Vagina (tissue), 2 donors: ENCODE measurements at regions not wholly inside any gene's neighbourhood (a gene's known extent, or its start where the extent isn't known, plus 50 kb on each side); places are given as distances from the start of the nearest gene placed in this dataset.

ENCODE experiments used
- CTCF ChIP-seq, 3 experiments: fragments of 450-650 bp in 2 of 3; fragments of 200-600 bp in 1 of 3; sonication (generic) in 1 of 3; IDR thresholded peaks; one replicate each; pipeline ENCODE4 v1.5.1; 2017 to 2019; ENCODE audit warnings: antibody characterized with exemption in 3 of 3, mild to moderate bottlenecking in 2 of 3, moderate library complexity in 2 of 3
- POLR2A ChIP-seq, 2 donors: fragments of 450-650 bp; IDR thresholded peaks; one replicate each; pipeline ENCODE4 v1.6.1; 2017; ENCODE audit warnings: antibody characterized with exemption in 2 of 2, mild to moderate bottlenecking in 2 of 2, moderate library complexity in 2 of 2
- POLR2AphosphoS5 ChIP-seq, 2 donors: sonication (generic); formaldehyde crosslinking; IDR thresholded peaks; one replicate each; pipeline ENCODE4 v1.9.0; 2017; ENCODE audit warnings: antibody characterized with exemption in 2 of 2, mild to moderate bottlenecking in 2 of 2, low read depth in 1 of 2; ENCODE audit not compliant: insufficient read depth in 1 of 2

DNA sequence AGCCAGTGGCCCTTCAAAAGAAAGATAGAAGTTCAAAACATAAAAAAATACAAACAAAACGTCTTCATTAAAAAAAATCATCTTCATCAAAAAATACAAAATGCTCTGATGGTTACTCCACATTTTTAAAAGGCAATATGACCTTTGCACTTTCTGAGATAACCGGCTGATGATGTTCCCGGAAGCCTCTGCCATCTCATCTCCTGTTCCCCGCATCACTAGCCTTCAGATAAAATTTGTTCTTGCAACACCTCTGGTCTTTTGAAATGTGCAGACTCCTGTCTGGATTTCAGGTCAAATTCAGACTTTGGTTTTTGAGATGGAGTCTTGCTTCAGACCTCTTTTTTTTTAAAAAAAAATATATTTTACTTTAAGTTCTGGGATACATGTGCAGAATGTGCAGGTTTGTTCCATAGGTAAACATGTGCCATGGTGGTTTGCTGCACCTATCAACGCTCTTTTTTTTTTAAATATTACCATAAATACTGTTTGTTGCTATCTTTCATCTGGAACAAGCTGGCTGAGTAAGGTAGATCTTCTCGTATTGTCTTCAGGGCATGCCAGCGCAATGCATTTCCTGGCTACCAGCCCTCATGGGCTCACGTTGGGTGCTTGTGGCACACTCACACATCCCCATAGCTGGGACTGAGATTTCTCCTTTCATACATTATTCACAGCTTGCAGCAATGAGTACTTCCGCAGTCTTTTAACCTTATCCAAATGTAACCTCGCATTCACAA, 418.9 kb upstream of the ARGLU1 start:
- no peak for TF ChIP-seq POLR2A (IDR thresholded peaks at IDR 0.05)
- TF ChIP-seq CTCF (IDR thresholded peaks at IDR 0.05) = no peak
- TF ChIP-seq POLR2AphosphoS5 (IDR thresholded peaks at IDR 0.05; ENCODE audit: insufficient read depth in 1 of 2, low read depth in 1 of 2) = no peak
